Stimulated activated CD4-positive, alpha-beta T cell treated with anti-CD3 and anti-CD28 coated beads, Interleukin-4, amount 100 ng/mL, for 1 hour (primary cell): ENCODE measurements at regions not wholly inside any gene's neighbourhood (a gene's known extent, or its start where the extent isn't known, plus 50 kb on each side); places are given as distances from the start of the nearest gene placed in this dataset.

ENCODE experiments used
- DNase-seq: peaks from one replicate; pipeline ENCODE4 v3.0.0-alpha.2; 2020

GRCh38 chr3:135490219-135490915 is 475.2 kb upstream of the PPP2R3A start:
- no peak for DNase-seq

- no peak for DNase-seq
Measured at GRCh38 chr3:135491491-135492205, 473.9 kb upstream of the PPP2R3A start.

GRCh38 chr3:135495891-135496290 is 469.6 kb upstream of the PPP2R3A start:
- no peak for DNase-seq

GRCh38 chr3:135497979-135498378 is 467.5 kb upstream of the PPP2R3A start:
- DNase-seq, result no peak

GRCh38 chr3:135499426-135499825 is 466.1 kb upstream of the PPP2R3A start:
- no peak for DNase-seq

GRCh38 chr3:135500034-135500433 is 465.5 kb upstream of the PPP2R3A start:
- DNase-seq, result no peak

GRCh38 chr3:135503065-135503759 is 462.3 kb upstream of the PPP2R3A start:
- DNase-seq, result no peak

GRCh38 chr3:135503760-135504686 is 461.5 kb upstream of the PPP2R3A start:
- no peak for DNase-seq

- DNase-seq, result no peak
Measured at GRCh38 chr3:135513106-135514059, 452.1 kb upstream of the PPP2R3A start.

- DNase-seq, result no peak
Measured at GRCh38 chr3:135514060-135514448, 451.5 kb upstream of the PPP2R3A start.

GRCh38 chr3:135516143-135516542 is 449.4 kb upstream of the PPP2R3A start:
- no peak for DNase-seq

GRCh38 chr3:135528413-135529015 is 437.0 kb upstream of the PPP2R3A start:
- DNase-seq, result no peak

GRCh38 chr3:135532021-135532420 is 433.5 kb upstream of the PPP2R3A start:
- no peak for DNase-seq

GRCh38 chr3:135538123-135538522 is 427.4 kb upstream of the PPP2R3A start:
- no peak for DNase-seq

- DNase-seq, result no peak
Measured at GRCh38 chr3:135539351-135539750, 426.2 kb upstream of the PPP2R3A start.

GRCh38 chr3:135539854-135540253 is 425.7 kb upstream of the PPP2R3A start:
- no peak for DNase-seq

GRCh38 chr3:135549928-135550494 is 415.5 kb upstream of the PPP2R3A start:
- no peak for DNase-seq

- DNase-seq, result no peak
Measured at GRCh38 chr3:135556174-135556573, 409.4 kb upstream of the PPP2R3A start.

- DNase-seq, result no peak
Measured at GRCh38 chr3:135558150-135558783, 407.3 kb upstream of the PPP2R3A start.

- DNase-seq, result no peak
Measured at GRCh38 chr3:135558906-135559305, 406.6 kb upstream of the PPP2R3A start.
